ENCODE measurements at regions not wholly inside any gene's neighbourhood (a gene's known extent, or its start where the extent isn't known, plus 50 kb on each side); places are given as distances from the start of the nearest gene placed in this dataset.

DNA sequence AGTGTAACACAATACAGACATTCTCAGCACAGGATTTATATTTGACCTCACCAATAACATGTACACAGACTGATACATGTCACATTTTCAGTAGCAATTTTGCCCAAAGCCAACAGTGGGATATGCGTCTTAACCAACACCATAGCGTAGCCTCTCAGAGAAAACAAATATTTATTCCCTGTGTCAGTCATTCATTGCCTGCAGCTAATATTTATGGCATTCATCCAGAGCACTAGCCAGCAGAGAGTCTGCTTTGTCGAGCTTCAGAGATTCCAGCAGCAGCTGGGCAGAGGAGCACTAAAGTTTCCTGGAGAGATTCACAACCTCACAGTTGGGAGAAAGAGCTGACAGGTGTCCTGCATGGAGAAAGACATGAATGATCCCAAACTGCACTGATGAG, 400.7 kb upstream of the DAB1 start:
- DNase-seq (ENCODE audit: low read depth in 2 of 2) = no peak

DNA sequence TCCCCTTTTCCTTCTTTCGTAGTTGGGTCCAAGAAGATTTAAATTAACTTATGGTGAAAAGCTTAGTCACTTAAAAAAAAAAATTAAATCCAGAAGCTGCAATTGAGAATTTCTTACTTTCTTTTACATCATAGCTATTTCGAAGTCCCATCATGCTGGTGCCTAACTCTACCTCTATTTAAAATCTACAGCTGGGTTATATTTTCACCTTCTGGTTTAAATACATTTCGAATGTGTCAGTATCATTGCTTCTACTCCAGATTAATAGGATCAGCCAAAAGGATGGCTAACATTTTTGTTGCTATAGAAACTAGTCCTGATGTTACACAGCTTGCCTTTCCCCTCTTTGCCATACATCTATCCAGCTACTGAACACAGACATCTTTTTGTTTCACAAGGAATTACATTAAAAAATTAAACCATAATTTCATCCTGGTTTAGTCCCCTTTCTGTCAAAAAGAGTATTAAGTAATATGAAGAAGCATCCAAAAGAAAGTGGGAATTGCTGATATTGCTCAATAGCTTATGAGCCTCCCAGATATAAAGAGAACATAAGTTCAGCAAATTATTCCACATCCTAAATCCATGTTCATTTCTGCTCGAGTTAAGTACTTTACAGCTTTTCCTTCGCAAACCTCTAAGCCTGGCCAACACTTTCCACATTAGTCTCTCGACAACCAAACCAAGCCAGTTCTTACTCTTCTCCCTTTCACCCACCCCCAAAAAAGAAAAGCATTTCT, 396.7 kb upstream of the DAB1 start:
- DNase-seq (ENCODE audit: low read depth in 2 of 2) = no peak

DNA sequence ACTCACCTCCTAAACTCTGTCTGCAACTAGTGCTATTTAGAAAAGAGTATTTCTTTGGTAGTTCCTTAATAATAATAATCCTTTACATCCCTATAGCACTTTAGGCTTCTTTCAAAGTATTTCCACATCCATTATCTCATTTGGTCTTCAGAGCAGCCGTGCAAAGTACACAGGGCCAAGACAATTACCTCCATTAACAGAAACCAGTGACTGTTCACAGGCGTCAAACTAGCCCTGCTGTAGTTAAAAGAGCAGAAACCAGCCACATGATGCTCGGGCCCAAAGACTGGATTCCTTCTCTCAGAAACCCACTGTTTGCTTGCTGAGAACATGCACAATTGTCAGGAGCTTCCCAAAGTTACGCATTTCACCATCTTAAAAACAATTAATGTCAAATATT, 396.0 kb upstream of the DAB1 start:
- DNase-seq (ENCODE audit: low read depth in 2 of 2) = no peak

DNA sequence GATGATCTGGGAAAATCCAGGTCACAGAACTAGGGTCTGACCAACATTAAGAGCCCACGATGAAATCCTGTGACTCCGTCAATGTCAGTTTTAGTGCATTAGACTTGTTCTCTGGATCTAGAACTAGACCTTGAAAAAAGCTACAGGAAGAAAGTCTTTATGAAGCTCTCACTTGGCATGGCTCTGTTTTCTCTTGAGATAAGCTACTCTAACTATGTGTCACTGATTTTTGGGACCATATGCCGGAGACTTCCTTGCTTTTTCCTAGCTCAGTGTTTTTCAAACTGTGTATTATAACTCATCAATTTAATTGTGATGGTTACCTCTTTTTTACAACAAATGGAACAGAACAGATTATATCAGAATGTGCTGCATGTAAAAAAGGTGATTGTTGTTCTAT, 379.7 kb upstream of the DAB1 start:
- no peak for DNase-seq (ENCODE audit: low read depth in 2 of 2)

DNA sequence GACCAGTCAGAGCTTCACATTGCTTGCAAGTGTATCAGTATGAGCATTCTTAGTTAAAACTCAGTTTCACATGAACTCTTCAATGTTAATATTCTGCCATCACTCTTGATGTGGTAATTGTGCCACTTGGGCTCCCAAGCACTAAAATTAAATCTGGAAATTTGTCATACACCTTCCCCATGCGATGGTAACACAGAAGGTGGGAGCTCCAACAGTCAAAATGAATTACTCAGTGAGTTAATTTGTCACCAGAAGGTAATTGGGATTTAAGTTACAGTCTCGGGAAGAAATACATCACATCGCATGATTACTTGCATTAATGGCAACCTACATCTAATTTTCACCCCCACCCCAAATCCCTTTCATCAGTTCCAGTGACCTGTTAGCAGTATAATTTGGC, 376.5 kb upstream of the DAB1 start:
- no peak for DNase-seq (ENCODE audit: low read depth in 2 of 2)

DNA sequence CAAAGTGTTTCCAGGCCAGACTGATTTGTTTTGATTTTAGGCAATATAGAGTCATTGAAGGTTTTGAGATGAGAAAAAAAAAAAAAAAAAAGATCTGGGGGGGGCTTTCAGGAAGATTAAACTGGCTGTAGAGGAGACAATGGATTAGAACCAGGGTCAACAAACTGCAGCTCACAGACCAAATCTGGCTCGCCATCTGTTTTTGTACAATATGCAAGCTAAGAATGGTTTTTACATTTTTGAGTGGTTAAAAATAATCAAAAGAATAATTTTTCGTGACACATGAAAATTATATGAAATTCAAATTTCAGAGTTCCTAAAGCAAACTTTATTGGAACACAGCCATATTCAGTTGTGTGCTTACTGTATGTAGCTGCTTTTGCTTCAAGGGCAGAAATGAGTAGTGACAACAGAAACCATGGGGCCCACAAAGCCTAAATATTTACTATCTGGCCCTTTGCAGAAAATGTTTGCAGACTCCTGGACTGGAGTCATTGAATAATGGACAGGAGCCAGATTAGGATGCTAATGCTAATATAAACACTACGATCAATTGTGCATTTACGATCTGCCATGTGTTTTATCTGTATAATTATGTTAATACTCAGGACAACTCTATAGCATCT, 375.7 kb upstream of the DAB1 start:
- no peak for DNase-seq (ENCODE audit: low read depth in 2 of 2)

DNA sequence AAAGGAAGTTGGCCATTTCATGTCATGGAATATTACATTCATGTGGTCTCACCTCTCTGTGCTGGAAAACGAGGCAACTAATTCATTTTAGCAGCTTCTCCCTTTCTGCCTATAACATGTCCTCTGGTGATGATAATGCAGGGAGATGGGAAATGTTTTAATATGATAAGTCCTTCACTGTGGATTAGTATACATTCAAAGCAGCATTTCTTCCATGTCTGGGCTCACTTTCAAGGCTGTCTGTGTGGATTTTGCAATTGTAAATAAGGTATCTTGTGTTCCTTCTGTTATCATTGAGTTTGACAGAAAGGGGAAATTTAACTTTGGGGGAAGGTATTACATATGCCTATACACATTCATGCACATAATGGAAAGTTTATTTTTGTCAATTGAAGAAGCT, 374.7 kb upstream of the DAB1 start:
- DNase-seq (ENCODE audit: low read depth in 2 of 2) = no peak

DNA sequence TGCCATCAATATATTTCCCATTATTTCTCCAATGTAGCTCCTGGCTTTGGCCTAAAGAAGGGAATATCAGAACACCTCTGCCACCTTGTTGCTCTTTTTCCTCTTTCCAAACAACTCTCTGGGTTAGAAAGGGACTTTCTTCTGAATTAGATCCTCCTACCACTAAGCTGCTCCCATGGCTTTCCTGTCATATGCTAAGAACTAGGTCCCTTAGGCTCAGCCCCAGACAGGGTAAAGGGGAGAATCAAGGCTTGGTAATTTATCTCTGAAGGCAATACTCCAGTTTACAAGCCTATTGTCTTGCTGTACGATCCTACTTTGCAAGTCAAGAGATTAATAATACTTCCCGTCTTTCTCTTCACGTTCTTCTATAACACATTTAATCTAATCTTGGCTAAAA, 373.2 kb upstream of the DAB1 start:
- no peak for DNase-seq (ENCODE audit: low read depth in 2 of 2)

DNA sequence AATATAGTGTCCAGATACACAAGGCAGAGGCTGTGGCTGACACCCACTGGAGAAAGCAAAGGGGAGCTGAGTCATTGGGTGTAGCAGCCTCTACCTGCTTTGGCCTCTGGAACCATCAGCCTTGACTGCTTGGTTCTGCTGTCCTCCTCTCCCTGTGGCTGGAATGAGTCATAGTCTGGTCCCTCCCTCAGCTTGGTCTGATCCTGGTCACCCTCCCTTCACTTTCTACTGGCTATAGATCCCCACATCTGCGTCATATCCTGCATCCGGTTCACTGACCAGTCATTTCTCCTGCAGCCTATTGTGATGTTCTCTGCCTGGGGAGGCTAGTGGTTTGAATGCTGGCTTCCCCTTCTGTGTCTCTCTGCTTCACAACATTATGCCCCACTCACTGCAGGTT, 372.8 kb upstream of the DAB1 start:
- no peak for DNase-seq (ENCODE audit: low read depth in 2 of 2)

DNA sequence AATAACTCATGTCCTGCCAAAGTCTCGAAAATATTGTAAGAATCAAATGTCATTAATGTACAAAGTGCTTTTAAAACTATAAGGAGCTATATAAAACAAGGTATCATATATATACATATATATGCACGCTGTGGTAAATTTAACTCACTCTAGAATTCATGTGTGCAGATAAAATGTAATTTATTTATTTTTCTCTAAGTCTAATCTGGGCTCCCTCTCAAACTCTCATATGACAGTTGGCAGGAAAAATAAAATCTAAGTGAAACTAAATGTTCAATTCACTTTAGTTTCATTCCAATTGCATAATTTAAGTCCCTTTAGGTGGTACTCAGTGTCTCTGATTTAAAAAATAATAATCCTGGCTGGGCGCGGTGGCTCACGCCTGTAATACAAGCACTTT, 372.0 kb upstream of the DAB1 start:
- no peak for DNase-seq (ENCODE audit: low read depth in 2 of 2)

DNA sequence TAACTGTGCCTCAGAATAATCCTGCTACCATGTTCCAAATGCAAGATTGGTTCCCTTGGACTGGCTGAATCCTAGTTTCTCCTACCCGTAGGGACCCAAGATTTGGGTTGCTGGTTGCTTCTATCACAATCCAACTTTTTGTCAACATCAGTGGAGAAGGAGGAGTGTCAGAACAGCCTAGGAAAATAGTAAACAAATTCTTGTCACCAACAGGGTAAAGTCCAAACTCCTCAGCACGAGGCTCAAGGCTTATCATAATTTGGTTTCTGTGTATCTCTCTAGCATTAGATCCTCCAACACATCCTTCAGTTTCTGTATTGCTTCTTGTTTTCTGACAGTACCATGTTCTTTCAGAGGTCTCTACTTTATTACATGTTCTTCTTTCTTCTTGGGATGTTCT, 370.2 kb upstream of the DAB1 start:
- no peak for DNase-seq (ENCODE audit: low read depth in 2 of 2)

DNA sequence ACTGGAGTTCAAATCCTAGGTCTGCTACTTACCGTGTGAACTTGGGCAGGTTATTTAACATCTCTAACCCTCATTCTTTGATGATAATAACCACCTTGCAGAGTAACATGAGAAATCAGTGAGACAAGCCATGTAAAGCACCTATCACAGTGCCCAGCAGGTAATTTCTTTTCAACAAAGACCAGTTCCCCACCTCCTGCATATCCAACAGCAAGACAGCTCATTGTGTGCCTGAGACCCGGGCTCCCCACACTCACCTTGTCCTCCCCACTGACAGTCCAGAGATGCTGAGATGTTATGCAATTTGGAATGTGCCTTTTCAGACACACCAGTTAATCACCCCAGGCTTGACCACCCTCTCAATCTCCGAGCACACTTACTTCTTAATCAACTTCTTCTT, 367.6 kb upstream of the DAB1 start:
- DNase-seq (ENCODE audit: low read depth in 2 of 2) = no peak

DNA sequence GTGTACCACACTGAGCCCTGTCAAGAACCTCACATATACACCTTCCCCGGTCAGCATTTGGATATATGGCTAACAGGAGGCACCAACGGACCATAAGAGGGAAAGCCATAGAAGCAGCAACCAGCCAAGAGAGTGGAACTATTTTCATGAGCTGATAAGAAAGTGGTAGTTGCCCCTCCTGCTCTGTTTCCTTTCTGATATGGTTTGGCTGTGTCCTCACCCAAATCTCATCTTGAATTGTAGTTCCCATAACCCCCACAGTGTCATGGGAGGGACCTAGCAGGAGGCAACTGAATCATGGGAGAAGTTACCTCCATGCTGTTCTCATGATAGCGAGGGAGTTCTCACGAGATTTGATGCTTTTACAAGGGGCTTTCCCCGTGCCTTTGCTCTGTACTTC, 366.1 kb upstream of the DAB1 start:
- DNase-seq (ENCODE audit: low read depth in 2 of 2) = no peak

DNA sequence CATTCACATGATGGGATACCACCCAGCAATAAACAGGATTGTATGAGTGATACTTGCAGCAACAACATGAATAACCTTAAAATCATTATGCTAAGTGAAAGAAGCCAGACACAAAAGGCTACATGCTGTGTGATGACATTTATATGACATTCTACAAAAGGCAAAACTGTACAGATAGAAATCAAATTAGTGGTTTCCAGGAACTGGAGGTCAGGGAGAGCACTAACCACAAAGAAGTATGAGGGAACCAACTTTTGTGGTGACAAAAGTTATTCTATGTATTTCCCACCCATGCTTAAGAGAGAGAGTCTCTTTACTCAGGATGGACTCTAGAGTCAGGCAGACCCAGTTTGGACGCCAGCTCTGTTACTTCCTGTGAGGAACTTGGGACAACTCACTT, 364.5 kb upstream of the DAB1 start:
- no peak for DNase-seq (ENCODE audit: low read depth in 2 of 2)

DNA sequence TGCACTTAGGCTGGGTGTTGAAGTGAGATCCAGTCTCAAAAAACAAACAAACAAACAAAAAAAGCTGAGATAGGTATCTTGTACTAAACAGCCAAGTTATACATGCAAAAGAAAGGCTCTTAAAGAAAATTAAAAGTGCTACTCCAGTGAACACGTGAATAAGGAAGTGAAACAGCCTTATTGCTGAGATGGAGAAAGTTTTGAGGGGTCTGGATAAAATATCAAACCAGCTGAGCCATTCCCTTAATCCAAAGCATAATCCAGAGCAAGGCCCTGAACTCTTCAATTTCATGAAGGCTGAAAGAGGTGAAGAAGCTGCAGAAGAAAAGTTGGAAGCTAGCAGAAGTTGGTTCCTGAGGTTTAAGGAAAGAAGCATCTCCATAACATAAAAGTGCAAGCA, 360.5 kb upstream of the DAB1 start:
- no peak for DNase-seq (ENCODE audit: low read depth in 2 of 2)

DNA sequence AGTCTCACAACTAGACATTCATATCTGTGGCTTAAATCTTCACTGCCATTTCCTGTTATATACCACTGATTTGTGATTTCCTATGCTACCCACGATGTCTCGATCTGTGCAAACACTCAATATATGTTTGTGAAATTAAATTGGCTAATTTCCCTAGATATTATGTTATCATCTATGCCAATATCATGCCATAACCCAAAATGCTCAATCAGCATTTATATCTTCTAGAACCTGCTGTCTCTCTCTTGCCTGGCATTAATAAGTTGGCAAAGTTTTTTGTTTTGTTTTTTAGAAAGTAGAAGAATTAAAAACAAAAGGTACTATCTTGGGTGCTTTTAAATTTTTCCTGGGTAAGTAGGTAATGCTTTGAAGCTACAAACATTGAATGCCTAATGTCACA, 358.5 kb upstream of the DAB1 start:
- no peak for DNase-seq (ENCODE audit: low read depth in 2 of 2)

DNA sequence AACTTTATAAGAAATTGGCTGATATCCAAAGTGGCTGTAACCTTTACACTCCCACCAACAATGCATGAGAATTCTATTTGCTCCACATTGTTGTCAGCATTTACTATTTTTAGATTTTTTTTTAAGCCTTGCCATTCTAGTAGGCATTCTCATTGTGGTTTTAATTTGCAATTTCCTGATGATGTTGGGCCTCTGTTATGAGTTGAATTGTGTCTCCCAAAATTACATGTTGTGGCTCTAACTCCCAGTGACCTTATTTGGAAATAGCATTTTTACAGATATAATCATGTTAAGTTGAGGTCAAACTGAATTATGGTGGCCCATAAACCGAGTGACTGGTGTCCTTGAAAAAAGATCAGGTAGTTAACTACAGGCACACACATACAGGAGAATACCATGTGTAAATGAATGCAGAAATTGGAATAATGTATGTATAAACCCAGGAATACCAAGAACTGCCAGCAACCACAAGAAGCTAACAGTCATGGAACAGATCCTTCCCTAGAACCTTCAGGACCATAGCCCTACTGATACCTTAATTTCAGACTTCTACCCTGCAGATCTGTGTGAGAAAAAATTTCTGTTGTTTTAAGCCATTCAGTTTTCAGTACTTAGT, 348.8 kb upstream of the DAB1 start:
- no peak for DNase-seq (ENCODE audit: low read depth in 2 of 2)

DNA sequence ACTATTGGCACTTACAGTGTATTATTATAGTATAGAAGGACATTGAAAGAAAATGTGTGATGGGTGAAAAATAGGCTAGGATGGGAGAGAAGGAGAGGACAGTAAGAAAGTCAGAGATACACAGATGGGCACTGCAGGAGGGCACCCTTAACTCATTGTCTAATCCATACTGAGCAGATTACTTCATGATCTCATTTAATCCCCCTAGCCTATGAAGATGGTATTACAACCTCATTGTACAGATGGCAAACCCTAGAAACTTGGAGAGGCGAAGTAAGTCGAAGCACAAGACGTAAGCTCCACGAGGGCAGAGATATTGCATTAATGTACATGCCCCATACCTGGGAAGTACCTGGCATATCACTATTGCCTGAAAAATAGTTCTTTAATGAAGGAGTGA, 346.9 kb upstream of the DAB1 start:
- peak in 1 of 2 donors; percentile 5 for DNase-seq (ENCODE audit: low read depth in 2 of 2)

DNA sequence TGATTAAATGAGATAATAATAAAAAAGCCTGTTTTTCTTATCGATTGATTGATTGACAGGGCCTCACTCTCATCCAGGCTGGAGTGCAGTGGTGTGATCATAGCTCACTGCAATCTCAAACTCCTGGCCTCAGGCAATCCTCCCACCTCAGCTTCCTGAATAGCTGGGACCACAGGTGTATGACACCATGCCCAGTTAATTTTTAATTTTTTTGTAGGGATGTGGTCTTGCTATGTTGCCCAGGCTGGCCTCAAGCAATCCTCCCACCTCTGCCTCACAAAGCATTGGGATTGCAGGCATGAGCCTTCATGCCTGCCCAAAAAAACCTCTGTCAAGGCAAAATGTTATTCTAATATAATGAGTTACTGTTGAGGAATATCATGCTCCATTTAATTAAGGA, 346.4 kb upstream of the DAB1 start:
- DNase-seq (ENCODE audit: low read depth in 2 of 2) = no peak

DNA sequence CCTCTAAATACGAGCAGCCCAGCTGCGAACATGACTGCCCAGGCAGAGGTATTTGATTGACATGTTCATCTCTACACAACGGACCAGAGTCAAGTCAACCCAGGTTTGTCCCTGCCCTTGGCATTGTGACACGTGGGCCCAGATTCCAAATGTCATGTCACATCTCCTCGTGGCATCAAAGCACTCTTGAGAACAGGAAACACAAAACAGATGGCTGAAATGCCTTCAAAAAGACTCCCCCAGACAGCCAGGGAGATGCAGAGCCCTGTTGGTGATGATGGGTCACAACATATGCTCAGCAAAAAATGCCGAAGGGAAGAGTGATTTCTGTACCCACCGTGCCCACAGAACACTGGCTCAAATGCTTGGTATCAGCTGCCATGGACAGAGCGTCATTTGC, 337.8 kb upstream of the DAB1 start:
- no peak for DNase-seq (ENCODE audit: low read depth in 2 of 2)

DNA sequence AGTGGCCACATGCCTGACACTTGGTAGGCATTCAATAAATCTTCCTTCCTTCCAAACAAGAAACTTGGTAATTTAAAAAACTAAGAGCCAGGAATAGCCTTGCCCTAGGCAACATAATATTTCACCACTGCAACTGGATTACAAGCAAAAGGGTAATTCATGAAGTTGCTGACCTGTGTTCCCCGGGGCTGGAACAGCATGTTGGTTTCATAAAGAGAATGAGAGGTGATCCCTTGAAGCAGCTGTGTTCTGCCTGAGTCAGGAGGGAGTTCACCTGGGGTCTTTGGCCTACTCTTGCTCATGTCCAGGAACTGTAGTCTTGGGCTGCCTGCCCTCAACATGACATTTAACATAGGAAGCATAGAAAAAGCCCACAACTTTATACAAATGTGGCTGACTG, 329.0 kb upstream of the DAB1 start:
- DNase-seq (ENCODE audit: low read depth in 2 of 2) = no peak

DNA sequence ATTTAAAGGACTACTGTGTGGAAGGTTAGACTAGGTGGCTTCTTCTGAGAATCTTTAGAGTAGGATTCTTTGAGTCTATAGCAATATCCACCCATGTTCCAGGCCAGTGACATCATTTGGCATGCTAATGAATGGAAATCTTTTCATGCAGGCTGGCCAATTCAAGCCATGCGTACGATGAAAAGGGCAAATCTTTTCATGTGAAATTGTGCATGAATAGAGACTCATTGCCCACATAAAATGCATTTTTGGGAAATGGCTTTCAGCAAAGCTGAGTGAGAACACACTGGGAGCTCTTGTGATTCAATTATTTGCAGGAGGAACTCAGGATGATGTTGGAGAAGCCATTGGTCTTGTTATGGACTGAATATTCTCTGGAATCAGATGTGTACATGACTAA, 324.9 kb upstream of the DAB1 start:
- no peak for DNase-seq (ENCODE audit: low read depth in 2 of 2)

DNA sequence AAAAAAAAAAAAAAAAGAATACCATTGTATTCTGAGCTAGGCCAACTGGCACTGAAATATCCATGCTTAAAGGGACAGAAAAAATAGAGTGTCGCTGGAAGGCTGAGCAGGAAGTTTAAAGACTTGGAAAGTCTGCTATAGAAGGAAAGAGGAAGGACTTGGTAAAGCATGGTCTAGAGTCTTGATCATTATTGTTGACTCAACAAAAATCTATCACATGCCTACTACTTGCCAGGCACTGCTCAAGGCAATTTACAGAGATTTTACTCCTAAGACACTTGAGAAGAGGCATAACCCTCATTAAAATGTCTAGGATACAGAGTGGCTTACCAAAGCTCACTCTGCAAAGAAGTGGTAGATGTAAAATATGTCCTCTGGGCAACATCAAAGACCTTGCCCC, 324.0 kb upstream of the DAB1 start:
- DNase-seq (ENCODE audit: low read depth in 2 of 2) = no peak

All from dermis microvascular lymphatic vessel endothelial cell (primary cell).